Upper lobe of left lung (tissue), 4 donors: ENCODE measurements at regions not wholly inside any gene's neighbourhood (a gene's known extent, or its start where the extent isn't known, plus 50 kb on each side); places are given as distances from the start of the nearest gene placed in this dataset.

ENCODE experiments used
- CTCF ChIP-seq, 6 experiments: fragments of 450-650 bp in 4 of 6; fragments of 200-600 bp in 2 of 6; sonication (generic) in 2 of 6; IDR thresholded peaks; one replicate each; pipeline ENCODE4 v1.5.1; 2016 to 2019; ENCODE audit warnings: antibody characterized with exemption in 6 of 6
- POLR2A ChIP-seq, 4 donors: fragments of 450-650 bp; IDR thresholded peaks; one replicate each; pipeline ENCODE4 v1.5.1; 2016 to 2017; ENCODE audit warnings: antibody characterized with exemption in 4 of 4, mild to moderate bottlenecking in 2 of 4
- POLR2AphosphoS5 ChIP-seq, 2 donors: sonication (generic); formaldehyde crosslinking; IDR thresholded peaks; one replicate each; pipeline ENCODE4 v1.5.1; 2017; ENCODE audit warnings: antibody characterized with exemption in 2 of 2

DNA sequence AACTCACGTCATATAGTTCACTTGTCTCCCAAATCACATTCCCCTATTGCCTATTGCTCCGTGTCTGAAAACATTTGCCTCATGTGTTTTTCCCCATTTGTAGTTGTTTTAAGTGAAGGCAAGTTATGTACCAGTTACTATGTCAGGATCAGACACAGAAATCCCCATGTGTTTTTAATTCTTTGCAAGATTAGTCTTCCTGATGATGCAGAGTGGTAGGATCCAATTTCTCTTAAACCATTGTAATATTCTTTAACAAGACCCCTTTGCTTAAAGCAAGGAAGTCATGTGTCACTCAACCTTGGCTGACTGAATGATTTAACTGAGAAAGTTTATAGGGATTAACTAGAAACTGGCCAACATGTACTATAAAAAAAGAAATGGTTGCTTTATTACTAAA lies 164.4 kb downstream of the OPA1 start:
- no peak for TF ChIP-seq CTCF (IDR thresholded peaks at IDR 0.05)
- no peak for TF ChIP-seq POLR2AphosphoS5 (IDR thresholded peaks at IDR 0.05)
- no peak for TF ChIP-seq POLR2A (IDR thresholded peaks at IDR 0.05)
